ENCODE measurements at regions not wholly inside any gene's neighbourhood (a gene's known extent, or its start where the extent isn't known, plus 50 kb on each side); places are given as distances from the start of the nearest gene placed in this dataset.

GRCh38 chr15:29466292-29466691, 196.7 kb upstream of the NSMCE3 start:
- TF ChIP-seq CTCF (IDR thresholded peaks at IDR 0.05; ENCODE audit: poor library complexity) (no peak), EZH2phosphoT487 (IDR thresholded peaks at IDR 0.05; ENCODE audit: low read depth, severe bottlenecking, unreplicated experiment) (no peak), EZH2 (IDR thresholded peaks at IDR 0.05; ENCODE audit: borderline replicate concordance) (no peak)
